ENCODE measurements at regions not wholly inside any gene's neighbourhood (a gene's known extent, or its start where the extent isn't known, plus 50 kb on each side); places are given as distances from the start of the nearest gene placed in this dataset.

- H3K4me1 ChIP-seq (ENCODE audit: control insufficient read depth, insufficient read depth, low read length): peaks cover 10% of the 10 kb centered on the region; the same call in 1 of the 2 replicates
- TF ChIP-seq CEBPB (IDR thresholded peaks at IDR 0.05; ENCODE audit: low read depth, low read length) (no peak), MAFK (IDR thresholded peaks at IDR 0.05; ENCODE audit: low read depth, low read length) (no peak), POLR2A (IDR thresholded peaks at IDR 0.05; ENCODE audit: low read depth, low read length) (no peak), MXI1 (IDR thresholded peaks at IDR 0.05; ENCODE audit: borderline replicate concordance, low read depth, low read length) (no peak), NFE2L2 (IDR thresholded peaks at IDR 0.05; ENCODE audit: low read depth, low read length) (no peak), RAD21 (IDR thresholded peaks at IDR 0.05; ENCODE audit: low read length) (no peak), RFX5 (IDR thresholded peaks at IDR 0.05; ENCODE audit: low read depth, low read length) (no peak), MAZ (IDR thresholded peaks at IDR 0.05; ENCODE audit: borderline replicate concordance, low read depth, low read length) (no peak), BHLHE40 (IDR thresholded peaks at IDR 0.05; ENCODE audit: low read depth, low read length) (no peak), ELK1 (IDR thresholded peaks at IDR 0.05; ENCODE audit: borderline replicate concordance, low read depth, low read length) (no peak), FOS (IDR thresholded peaks at IDR 0.05; ENCODE audit: low read depth, low read length) (no peak), RCOR1 (IDR thresholded peaks at IDR 0.05; ENCODE audit: insufficient replicate concordance, low read length) (no peak)
- TF ChIP-seq, protein P1, sequence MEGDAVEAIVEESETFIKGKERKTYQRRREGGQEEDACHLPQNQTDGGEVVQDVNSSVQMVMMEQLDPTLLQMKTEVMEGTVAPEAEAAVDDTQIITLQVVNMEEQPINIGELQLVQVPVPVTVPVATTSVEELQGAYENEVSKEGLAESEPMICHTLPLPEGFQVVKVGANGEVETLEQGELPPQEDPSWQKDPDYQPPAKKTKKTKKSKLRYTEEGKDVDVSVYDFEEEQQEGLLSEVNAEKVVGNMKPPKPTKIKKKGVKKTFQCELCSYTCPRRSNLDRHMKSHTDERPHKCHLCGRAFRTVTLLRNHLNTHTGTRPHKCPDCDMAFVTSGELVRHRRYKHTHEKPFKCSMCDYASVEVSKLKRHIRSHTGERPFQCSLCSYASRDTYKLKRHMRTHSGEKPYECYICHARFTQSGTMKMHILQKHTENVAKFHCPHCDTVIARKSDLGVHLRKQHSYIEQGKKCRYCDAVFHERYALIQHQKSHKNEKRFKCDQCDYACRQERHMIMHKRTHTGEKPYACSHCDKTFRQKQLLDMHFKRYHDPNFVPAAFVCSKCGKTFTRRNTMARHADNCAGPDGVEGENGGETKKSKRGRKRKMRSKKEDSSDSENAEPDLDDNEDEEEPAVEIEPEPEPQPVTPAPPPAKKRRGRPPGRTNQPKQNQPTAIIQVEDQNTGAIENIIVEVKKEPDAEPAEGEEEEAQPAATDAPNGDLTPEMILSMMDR (conservative IDR thresholded peaks at IDR 0.05; ENCODE audit: low read depth, low read length): no peak
- peaks cover 47% of the 10 kb centered on the region for H4K20me1 ChIP-seq (ENCODE audit: insufficient read depth, low read length)
- no peak overlapping the region for H3K9ac ChIP-seq (ENCODE audit: low read depth, low read length)
- no TSS peak for BruUV-seq (replicated peaks)
- H3K79me1 ChIP-seq (ENCODE audit: low read depth in 1 of 2, low read length in 2 of 2): peaks cover 12 to 48% of the 10 kb centered on the region in 2 experiments; a peak in 3 of 4 replicates
- no peaks in the 10 kb centered on the region for H3K27me3 ChIP-seq (ENCODE audit: control insufficient read depth, insufficient read depth, low read length)
- intact Hi-C loops (cut with micrococcal nuclease) (loop anchor here (2.0 kb wide), 3 partner anchors 37 to 409 kb away; no protein-coding TSS in a partner anchor), in situ Hi-C loops (cut with MboI; ENCODE audit: low sequenced_read_pairs) (no loop called here), dilution Hi-C loops (cut with HindIII; ENCODE audit: low sequenced_read_pairs, unreplicated experiment) (no loop called here)
- no peak overlapping the region for H2BK5ac ChIP-seq (ENCODE audit: low read depth, low read length, poor library complexity, severe bottlenecking)
- POLR2A ChIA-PET (ENCODE audit: unreplicated experiment): no interaction called here
- no peak overlapping the region for H4K91ac ChIP-seq (ENCODE audit: insufficient read depth, low read depth, low read length)
- no peak overlapping the region for H3K4me2 ChIP-seq (ENCODE audit: low read depth, low read length)
- DNase-seq (no peak), ATAC-seq (ENCODE audit: low read depth) (no peak)
- no peak overlapping the region for H3K18ac ChIP-seq (ENCODE audit: low read depth, low read length)
- H3K14ac ChIP-seq (replicated peaks; ENCODE audit: low read depth, low read length): no peak overlapping the region
- 90% methylated on average over 5 of the region's 8 CpGs; no CpG with 5 or more reads in 1 of the 2 experiments for WGBS, 2 experiments (ENCODE audit: extremely low coverage in 2 of 2, insufficient read length in 1 of 2)
- no peak overlapping the region for H3K23ac ChIP-seq (ENCODE audit: low read depth, low read length)
- H3K27ac ChIP-seq (ENCODE audit: insufficient read depth, low read length): no peak overlapping the region
- no peak overlapping the region for H3K4ac ChIP-seq (ENCODE audit: low read depth, low read length)
- no peak overlapping the region for H2AFZ ChIP-seq (replicated peaks; ENCODE audit: low read length, poor library complexity)
- no peak overlapping the region for H4K8ac ChIP-seq (ENCODE audit: low read depth in 2 of 2, low read length in 2 of 2)
- H2BK20ac ChIP-seq (ENCODE audit: low read depth, low read length): no peak overlapping the region
- H2BK15ac ChIP-seq (ENCODE audit: low read depth, low read length): no peak overlapping the region
- no peaks in the 10 kb centered on the region for H3K9me3 ChIP-seq (ENCODE audit: control insufficient read depth, insufficient read depth, low read length)
- H2AK5ac ChIP-seq (ENCODE audit: low read depth, low read length): no peak overlapping the region
- no peak overlapping the region for H2AK9ac ChIP-seq (replicated peaks; ENCODE audit: low read depth, low read length, poor library complexity)
- H3K4me3 ChIP-seq (ENCODE audit: insufficient read depth, low read depth, low read length): no peak overlapping the region
- no peak overlapping the region for H4K5ac ChIP-seq (ENCODE audit: low read depth, low read length)
- no peak overlapping the region for H2BK120ac ChIP-seq (ENCODE audit: low read depth, low read length)
- no peak overlapping the region for H3K56ac ChIP-seq (ENCODE audit: extremely low read depth, insufficient read depth, low read length)
- peaks cover 13% of the 10 kb centered on the region for H3K36me3 ChIP-seq (ENCODE audit: control insufficient read depth, insufficient read depth, low read length)
- CTCF ChIA-PET: interaction anchor here (0.6 to 1.4 kb wide), 5 partner anchors 80 to 337 kb away, joined by 3 to 5 read pairs (median 3); no protein-coding TSS in a partner anchor
- H3K9me1 ChIP-seq (ENCODE audit: insufficient read depth, low read length): peaks cover 7% of the 10 kb centered on the region; the same call in 1 of the 2 replicates
These were observed 144.0 kb downstream of the CRYBB2 start for GRCh38 chr22:25363474-25363873.

Data from IMR-90 (cell line).